M059J (cell line): ENCODE measurements at regions not wholly inside any gene's neighbourhood (a gene's known extent, or its start where the extent isn't known, plus 50 kb on each side); places are given as distances from the start of the nearest gene placed in this dataset.
A peak's percentile ranks its signal among the peaks of the same experiment; 100 is the strongest.

Experiments used
- DNase-seq: peaks from one replicate; pipeline ENCODE4 v3.0.0-alpha.2; 2012; ENCODE audit warnings: low read depth

DNA sequence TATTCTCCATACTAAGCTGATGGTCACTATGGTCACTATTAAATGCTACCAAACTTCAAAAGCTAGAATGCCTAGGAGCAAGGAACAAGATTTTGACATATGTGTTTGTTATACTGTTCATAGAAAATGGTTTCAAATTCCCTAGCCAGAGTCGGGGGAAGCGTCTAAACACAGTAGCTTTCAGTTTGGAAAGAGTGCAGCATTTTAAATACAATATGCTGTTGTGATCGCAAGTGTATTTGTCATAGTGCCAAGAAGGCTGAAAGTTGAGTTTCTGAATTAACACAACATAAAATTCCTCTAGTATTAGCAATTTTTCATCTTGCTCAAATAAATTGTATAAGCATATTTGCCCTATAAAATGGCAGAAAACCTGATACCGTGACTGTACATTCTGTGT lies 280.4 kb downstream of the ZNF608 start:
- no peak for DNase-seq

DNA sequence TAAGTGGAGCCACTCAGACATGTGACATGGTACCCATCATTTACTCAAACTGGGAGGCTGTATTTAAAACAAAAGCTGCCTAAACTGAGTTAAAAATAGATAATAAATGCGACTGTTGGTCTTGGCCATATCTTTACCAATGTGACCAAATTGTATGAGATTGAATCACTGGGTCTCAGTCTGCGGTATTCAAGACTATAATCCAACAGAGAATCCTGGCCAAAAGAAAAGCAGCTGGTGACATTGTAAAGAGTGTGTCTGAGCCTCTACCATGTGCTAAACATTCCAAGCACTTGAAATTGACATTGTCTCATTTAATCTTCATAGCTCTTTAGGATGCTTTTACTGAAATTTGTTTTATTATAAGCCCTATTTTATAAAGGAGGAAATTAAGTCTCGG lies 282.6 kb downstream of the ZNF608 start:
- no peak for DNase-seq

DNA sequence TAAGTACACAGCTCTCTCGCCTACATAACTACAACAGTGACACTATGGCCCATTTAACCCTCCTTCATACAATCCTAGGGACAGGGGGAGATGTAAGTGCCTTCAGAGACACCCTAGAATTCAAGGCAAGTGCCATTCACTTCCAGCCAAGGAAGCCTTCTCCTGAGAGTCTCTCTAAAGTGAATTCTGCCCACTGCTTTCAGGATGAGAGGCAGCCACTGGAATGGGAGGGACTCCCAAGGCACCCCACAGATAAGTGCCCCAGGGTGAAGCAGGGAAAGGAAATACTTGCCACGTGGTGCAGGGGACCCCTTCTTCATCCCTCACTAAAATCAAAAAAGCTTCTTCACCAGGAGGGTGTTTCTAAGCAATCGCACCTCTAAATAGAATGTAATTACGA lies 283.7 kb downstream of the ZNF608 start:
- DNase-seq: no peak

DNA sequence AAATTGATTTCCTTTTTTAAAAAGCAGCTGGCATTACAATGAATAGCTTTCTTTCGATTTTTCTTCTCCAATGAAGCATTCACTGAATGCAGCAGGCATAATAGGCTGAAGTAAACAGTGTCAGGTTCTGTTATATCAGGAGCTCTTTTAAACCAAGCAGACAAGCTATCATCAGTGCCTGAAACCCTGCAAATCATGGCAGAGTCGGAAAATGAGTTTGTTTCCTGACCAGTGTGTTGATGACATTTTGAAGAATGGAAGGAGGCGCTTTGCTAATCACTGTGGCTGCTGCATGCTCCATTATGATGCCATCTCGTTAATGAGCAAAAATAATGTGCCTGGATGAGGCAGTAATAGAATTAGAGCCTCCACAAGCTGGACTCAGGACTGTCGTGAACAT lies 284.5 kb downstream of the ZNF608 start:
- no peak for DNase-seq

DNA sequence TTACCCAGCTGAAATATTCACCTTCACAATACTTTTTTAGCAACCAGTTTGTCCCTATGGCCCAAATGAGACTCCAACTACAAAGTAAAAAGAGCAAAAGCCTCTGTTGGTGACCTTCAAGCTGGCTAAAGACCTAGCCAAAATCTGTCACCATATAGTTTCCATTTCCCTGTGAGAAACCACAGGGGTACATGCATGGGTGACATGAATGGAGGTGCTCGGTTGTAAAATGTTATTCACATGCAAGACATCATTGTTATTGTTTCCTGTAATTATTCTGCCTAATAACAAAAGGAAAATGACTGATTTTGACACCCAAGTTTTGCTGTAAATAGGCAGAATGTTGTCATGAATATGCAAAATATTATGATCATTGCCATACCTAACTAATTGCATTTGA lies 285.3 kb downstream of the ZNF608 start:
- DNase-seq: no peak

DNA sequence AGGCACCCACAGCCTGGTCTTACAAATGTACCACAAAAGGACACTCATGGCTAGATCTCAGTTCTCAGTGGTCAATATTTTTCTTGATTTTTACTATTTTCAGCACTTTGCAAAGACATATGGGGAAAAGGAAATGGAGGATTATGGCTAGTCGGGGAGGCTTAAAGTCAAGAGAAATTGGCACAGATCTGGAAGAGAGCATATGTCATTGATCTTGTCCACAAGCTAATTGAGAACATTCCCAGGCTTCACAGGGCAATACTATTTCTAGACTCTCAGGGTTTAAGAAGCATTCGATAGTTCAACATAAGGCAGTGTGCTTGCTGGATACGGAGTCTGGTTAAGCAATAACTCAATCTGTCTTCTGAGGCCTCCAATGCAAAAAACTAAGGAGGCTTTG lies 285.8 kb downstream of the ZNF608 start:
- DNase-seq: no peak

DNA sequence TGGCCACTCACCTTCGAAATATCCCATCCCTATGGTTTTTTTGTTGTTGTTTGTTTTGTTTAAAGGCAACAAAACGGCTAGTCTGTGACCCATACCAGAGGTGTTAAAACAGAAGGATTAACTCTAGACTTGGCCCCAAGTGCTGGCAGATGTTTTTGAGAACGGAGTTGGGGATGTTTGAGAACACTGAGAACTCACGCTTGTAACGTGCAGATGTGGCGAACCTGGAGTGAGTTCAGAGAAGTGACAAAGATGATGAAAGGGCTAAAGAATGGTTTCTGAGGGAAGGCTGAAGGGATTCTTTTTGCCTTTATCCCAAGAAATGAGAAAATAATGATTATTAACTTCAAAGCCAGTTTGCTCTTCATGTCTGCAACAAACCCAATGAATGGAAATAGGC lies 286.5 kb downstream of the ZNF608 start:
- no peak for DNase-seq

DNA sequence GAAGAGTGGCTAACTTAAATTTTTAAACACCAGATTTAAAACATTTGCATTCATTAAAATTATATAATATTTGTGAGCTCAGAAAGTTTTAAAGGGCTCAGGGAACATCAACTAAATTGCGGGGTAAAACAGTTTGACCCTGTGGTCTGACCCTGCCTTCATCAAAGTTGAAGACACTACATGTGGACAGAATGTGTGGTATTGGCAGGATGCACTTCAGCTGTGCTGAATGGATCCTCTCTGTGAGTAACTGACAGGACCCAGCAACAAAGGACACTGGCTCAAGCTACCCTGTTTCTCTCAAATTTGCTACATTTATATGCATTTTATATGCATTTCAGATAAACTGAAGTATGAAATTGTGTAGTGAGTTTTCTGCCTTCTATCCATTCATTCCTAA lies 288.5 kb downstream of the ZNF608 start:
- no peak for DNase-seq

DNA sequence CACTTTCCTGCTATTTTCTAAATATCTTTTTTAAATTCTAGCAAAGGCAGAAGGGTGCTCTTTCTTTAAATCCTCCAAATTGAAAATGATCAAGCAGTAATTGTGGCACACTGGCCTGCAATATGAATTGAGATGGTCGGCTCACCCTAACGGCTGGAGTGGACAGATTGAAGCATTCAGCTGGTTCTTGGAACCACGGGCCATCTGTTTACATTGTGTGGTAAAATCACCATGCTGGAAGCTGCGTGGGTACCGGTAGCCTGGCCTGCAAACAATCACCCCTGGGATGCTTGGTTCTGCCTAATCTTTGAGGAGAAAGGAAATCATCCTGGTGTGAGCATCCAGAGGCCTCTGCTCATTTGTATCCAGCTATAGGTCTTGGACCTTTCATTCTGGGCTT lies 289.3 kb downstream of the ZNF608 start:
- DNase-seq: no peak

DNA sequence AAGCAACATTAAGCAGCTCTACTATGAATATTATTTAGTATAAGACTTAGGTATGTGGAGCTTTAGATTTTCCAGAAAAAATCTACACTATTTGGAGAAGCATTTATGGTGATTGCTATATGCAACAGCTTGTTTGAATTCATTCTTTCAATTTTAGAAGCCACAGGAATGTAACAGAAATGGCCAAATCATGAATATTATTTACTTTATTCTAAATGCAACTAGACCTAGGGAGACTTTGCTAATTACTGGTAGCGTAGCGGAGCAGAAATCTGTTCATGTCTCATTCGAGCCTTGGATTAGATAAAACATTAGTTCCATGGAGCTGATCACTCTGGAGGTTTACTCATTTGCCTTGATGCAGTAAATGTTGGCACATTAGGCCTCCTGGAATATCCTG lies 290.2 kb downstream of the ZNF608 start:
- no peak for DNase-seq

DNA sequence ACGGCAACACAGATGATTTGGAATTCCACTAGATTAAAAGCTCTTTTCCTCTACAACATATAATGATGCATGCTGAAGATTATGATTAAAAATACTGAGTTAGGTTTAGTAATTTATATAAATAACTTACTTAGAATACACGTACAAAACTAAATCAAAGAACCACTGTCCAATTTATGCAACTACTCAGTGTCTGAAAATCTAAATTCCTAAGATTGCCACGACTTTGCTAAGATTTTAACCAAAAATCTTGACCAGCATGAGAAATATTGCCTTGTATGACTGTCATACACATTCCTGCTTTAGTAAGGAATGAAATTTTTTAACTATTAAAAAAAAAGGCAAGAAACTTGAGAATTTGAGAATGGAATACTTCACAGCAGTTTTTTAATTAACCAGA lies 292.4 kb downstream of the ZNF608 start:
- DNase-seq: no peak

DNA sequence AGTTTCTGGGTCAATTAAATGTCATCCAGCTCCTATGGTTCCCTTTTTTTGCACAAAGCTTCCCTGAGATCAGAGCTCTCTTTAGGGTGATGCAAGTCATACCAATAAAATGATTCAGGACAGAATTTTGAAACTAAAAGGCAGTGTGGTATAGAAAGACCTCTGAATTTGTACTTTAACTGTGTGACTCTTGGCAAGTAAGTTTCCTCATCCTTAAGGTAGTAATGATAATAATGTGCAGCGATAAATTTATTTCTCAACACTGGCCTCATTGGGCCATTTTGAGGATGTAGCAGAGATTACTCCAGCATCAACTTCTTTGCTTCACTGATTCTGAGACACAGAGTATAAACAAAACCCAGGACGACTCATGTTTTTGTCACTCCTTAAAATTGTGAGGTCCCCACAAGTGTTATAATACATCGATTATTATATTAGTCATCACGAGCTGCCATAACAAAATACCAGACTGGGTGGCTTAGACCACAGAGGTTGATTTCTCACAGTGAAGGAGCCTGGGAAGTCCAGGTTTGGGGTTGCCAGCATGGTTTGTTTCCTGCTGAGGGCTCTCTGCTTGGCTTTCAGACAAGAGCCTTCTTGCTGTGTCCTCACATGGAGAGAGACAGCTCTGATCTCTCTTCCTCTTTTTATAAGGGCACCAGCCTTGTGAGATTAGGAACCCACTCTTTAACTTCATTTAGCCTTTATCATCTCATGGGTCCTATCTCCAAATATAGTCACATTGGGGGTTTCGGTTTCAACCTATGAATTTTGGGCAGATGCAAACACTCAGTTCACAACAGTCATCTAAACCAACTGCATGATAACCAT lies 293.0 kb downstream of the ZNF608 start:
- peak; percentile 94 for DNase-seq

DNA sequence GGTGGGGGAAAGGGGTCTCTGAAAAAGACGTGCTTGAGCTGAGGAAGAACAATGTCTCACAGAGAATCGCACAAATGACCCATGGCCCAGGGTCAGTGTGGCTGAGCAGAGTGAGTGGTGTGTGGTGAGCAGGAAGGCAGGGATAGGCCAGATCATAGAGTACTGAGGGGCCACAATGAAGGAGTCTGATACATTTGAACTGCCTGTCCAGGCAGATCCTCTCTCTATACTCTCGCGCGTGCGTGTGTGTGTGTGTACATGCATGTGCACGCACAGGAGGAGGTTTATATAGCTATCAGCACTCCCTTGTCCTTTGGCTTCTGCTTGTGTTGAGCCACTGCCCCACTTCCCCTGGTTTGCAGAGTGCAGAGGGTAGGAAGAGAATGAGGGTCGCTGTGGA lies 294.0 kb downstream of the ZNF608 start:
- DNase-seq: no peak

DNA sequence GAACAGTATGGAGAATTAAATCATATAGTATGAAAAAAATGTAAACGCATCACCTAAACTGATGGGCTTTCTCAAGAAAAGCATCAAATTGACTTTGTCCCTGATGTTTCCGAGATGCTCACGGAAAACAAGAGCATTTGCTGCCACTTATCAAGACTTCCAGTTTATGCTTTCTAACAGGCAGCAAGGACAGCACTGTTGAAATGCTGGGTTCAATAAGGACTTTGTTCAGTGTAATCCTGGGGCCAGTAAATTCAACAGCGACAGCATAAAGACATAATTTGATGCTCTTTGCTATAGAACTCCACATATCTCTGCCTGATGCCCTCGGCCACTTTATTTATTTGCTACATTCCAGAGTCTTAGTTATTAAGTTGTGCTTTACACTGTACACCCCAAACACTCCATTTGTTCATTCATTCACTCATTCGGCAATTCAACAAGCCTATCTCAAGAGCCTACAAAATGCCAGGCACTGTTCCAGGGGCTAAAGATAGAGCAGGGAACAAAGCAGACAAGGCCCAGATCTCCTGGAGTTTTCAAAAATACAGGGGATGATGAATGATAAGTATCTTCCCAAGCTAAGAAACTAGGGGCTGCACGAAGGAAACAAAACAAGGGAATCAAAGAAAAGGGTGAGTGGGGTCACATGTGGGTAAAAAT lies 294.6 kb downstream of the ZNF608 start:
- DNase-seq: no peak

DNA sequence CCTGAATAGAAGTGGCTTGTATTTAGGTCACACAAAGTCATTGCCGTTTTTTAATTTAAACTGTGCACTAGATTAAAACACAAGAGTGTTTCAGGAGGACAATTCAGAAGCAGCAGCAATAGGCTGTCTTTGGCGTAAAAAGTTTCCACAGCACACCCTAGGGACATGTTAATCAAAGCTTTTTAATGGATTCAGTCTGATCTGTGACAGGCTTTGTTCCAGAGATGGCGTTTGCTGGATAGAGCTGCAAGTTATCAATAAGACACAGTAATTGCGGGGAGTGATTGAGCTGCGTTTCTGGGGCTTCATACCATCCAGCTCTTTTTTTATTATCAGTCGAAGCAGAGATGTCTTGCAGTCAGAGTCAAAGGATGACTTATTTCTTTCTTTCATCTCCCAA lies 300.3 kb downstream of the ZNF608 start:
- DNase-seq: no peak

DNA sequence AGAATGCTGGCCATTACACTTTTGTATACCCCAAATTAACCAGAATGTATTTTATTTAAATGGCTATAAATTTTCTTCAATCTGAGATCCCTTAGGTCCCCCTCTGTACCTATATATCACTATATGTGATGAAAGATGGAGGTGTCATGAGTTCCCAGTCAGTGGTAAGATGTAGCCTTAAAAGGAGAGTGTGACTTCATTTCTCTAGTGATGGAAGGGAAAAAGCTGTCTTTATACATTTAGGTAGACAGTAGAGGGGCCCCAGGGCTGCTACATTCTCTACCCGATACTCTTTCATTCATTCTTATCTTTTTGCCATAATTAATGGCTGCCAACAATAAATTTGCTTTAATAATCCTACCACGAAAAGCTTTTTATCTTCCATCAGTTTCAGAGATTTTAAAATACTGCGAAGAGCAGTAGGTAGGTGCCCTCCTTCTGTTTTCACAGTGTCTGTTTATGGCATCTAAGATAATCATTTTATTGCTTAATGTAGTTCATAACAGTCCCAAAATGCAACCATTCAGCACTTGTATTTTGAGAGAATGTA lies 301.3 kb downstream of the ZNF608 start:
- no peak for DNase-seq

DNA sequence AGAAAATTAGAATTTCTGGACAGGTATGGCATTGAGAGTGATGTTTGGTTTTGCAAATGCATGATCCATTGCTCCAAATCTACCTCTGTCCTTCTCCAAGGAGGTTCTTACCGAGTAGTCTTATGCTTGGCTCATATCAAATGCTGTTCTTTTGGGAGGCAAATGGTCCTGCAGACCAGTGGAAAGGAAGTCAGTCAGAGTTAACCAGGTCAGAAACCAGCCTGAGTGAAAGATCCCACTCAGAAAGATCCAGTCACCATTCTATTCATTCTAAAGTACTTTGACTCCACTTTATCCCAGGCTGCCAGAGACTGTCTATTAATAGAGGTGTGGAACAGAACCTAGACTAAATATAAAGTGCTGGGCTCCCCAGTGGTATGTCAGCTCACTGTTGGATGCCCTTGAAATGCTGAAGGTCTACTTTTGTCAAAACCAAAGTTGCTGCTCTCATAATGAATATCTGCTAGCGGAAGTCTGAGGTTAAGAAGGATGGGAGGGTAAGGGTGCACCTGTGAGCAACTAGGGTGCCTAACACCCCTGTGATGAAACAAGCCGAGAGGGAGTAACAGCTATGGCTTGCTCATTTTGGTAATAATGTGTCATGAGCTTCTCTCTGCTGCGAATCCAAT lies 302.2 kb downstream of the ZNF608 start:
- DNase-seq: no peak

DNA sequence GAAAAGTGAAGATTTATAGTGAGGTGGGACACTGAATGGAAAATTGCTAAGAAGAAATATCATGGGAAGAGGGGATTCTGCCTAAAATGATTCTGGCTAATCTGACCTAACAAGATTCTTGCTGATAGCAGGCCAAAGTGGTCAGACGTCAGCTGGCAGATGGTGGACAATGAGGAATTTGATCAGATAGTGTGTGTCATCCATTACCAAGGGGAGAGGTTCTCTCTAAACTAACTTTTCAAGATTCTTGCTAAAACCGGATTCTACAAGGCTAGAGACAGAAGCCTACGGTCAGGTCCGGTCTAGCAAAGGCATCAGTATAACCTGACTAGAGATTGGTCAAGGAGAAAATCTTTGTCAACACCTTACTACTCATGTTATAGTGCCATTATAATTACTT lies 306.0 kb downstream of the ZNF608 start:
- DNase-seq: no peak

DNA sequence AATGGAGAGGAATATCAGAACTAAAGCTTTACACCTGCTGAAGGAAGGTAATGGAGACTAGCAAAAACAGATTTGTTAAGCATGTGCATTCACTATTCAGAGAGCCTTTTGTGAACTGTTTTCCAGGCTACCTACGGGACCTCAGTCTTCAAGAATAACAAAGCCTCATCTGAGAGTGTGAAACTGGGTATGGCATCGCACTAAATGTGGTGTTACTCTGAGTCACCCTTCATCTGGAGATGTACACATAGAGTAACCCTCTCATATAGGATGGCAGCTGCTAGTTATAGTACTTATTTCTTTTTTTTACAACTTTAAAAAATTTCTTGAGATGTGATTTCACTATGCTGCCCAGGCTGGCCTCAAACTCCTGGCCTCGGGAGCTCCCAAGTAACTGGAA lies 306.8 kb downstream of the ZNF608 start:
- no peak for DNase-seq

DNA sequence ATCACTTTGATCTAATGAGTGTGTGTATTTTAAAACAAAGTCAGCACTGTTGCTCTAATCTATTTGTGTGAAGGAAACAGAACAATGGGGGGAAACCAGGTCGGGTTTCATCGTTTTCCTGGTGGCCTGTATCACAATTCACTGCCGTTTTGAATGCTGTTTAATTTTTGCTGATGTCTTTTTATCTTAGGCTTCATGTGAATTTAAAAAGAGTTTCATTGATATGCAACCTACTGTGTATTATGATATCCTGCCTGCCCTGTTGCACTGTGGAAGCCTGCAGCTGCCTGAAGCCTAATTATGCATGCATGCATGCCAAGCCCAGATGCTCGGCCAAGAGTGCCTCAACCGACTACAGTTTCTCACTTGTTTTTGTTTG lies 307.5 kb downstream of the ZNF608 start:
- no peak for DNase-seq

DNA sequence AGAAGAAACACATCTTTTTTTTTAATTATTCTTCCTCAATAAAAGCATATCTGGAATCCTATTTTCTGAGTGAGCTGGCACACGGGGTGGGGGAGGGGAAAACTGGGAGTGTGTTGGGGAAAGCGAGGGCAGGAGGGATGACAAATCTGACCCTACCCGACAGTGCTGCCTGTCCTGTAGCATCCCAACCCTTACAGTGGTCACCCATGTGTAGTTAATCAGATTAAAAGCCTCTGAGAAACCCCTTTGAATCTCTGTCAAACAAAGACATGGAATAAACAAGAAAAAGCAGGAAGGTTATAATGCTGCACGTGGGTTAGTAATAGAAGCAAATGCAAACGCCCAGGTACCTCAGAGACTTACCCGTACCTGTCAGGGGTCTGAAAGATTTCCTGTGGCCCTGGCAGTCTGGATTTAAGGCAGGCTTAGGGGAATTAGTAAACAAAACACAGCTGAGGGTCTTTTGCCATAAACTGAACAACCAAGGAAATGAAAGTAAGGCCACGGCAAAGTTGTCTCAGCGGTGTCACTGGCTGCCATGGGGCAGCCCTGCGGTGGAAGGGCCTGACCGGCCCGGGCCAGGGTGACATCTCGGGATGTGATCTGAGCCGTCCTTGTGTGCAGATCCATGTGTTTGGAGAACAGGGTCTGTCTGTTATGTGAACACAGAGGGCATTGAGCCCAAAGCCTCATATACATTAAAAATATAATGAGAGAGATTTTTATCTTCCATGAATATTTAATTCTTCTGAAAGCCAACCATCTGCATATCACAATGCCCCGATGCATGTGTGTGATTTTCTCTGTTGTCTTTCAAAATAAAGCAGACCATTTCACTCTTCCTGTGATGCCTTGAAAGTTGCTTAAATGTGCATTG lies 308.2 kb downstream of the ZNF608 start:
- DNase-seq: no peak

DNA sequence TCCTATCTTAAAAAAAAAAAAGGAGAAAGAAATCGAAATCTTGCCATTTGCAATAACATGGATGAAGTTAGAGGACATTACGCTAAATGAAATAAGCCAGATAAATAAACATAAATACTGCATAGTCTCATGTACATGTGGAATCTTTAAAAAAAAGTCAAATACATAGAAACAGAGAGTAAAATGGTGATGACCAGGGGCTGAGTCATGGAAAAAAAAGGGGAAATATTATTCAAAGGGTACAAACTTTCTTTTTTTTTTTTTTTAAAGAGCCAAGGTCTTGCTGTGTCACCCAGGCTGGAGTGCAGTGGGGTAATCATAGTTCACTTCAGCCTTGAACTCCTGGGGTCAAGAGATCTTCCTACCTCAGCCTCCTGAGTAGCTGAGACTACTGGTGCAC lies 310.1 kb downstream of the ZNF608 start:
- DNase-seq: peak; percentile 53
